BE2C (cell line): ENCODE measurements at regions not wholly inside any gene's neighbourhood (a gene's known extent, or its start where the extent isn't known, plus 50 kb on each side); places are given as distances from the start of the nearest gene placed in this dataset.

Experiments used
- DNase-seq: peaks from one replicate; pipeline ENCODE4 v3.0.0-alpha.2; 2020
- H3K27me3 ChIP-seq: fragments of 250-450 bp; sonication (Bioruptor Pico); 2 replicates; pipeline ENCODE4 v1.5.1; 2020; ENCODE audit warnings: mild to moderate bottlenecking
- H3K36me3 ChIP-seq: fragments of 250-450 bp; sonication (Bioruptor Pico); 2 replicates; pipeline ENCODE4 v1.5.1; 2020; ENCODE audit warnings: mild to moderate bottlenecking
- H3K4me1 ChIP-seq: fragments of 250-450 bp; sonication (Bioruptor Pico); 2 replicates; pipeline ENCODE4 v1.5.1; 2020
- H3K4me3 ChIP-seq: 2 replicates; pipeline ENCODE4 v1.5.1; 2011; ENCODE audit warnings: low read depth, low read length
- H3K9me3 ChIP-seq: fragments of 250-450 bp; sonication (Bioruptor Pico); 2 replicates; pipeline ENCODE4 v1.5.1; 2020
- TF ChIP-seq, protein P1 (sequence below): IDR thresholded peaks from 2 replicates; pipeline ENCODE4 v1.5.1; 2012; ENCODE audit warnings: mild to moderate bottlenecking, low read depth, low read length

DNA sequence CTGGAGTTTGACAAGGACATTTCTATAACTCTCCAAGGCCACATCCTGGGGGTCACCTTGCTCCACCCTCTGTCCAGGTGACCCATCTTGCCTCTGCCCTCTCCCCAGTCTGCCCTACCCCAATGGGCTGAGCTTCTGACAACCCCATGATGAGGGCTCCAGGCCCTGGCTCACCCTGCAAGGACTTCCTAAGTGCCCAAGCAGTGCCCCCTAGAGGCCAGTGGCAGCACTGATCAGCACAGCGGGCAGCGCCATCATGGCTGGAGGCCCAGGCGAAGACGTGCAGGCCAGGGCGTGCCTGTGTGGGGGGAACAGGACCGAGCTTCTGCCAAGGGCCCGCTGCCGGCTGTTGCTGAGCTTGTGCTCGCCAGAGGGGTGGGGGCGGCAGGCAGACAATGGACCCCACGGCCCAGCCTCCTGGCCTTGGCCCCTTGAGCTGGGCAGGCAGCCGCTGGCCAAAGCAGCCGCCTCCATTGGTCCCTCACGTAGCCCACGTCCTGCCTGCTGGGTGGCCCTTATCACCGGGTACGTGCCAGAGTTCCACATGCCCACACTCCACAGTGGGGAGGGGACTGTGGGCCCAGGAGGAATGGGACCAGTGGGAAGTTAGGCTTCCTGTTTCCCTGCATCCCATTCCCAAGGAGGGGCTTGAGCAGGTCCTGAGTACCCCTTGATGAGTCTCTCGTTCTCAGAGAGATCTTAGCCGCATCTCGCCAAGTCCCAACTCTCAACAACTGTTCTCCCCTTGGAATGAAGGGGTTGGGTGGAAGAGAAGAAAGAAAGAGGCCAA, 64.3 kb downstream of the MRPL14 start:
- TF ChIP-seq, protein P1, sequence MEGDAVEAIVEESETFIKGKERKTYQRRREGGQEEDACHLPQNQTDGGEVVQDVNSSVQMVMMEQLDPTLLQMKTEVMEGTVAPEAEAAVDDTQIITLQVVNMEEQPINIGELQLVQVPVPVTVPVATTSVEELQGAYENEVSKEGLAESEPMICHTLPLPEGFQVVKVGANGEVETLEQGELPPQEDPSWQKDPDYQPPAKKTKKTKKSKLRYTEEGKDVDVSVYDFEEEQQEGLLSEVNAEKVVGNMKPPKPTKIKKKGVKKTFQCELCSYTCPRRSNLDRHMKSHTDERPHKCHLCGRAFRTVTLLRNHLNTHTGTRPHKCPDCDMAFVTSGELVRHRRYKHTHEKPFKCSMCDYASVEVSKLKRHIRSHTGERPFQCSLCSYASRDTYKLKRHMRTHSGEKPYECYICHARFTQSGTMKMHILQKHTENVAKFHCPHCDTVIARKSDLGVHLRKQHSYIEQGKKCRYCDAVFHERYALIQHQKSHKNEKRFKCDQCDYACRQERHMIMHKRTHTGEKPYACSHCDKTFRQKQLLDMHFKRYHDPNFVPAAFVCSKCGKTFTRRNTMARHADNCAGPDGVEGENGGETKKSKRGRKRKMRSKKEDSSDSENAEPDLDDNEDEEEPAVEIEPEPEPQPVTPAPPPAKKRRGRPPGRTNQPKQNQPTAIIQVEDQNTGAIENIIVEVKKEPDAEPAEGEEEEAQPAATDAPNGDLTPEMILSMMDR: peak; percentile 63
- Histone ChIP-seq H3K4me1 (peaks cover 12% of the 10 kb centered on the region), H3K36me3 (no peaks in the 10 kb centered on the region), H3K27me3 (no peaks in the 10 kb centered on the region), H3K4me3 (no peak overlapping the region), H3K9me3 (no peaks in the 10 kb centered on the region; the same call in 1 of the 2 replicates)
- DNase-seq: peak; percentile 47

DNA sequence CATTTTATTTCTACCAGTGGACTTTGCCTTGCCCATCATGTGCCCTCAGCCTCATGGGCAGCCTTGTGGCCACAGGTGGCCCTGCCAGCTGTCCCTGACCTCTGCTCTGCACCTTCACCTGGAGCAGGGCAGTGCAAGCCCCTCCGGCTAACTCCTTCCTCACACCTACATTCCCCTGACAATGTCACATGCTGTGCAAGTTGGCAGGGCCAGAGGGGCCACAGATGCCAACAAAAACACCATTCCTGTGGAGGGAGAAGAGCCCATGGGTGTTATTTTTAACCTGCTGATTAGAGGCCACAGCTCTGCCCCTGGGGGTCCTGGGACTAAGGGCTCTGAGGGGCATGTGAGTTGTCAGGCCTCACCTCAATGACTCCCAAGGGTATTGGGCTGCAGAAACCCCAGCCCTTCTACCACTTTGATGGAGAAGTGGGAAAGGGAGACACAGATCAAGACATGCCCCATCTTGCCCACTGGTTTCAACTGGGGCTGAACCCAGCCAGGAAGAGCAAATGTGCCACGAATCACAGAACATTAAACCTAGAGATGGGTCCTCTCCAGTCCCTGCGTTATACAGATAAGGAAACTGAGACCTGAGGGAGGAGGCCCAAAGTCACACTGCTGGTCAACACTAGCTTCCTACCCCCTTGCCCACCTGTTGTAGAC, 65.0 kb downstream of the MRPL14 start:
- Histone ChIP-seq H3K9me3 (no peaks in the 10 kb centered on the region; the same call in 1 of the 2 replicates), H3K27me3 (no peaks in the 10 kb centered on the region), H3K4me3 (no peak overlapping the region), H3K4me1 (peaks cover 19% of the 10 kb centered on the region), H3K36me3 (no peaks in the 10 kb centered on the region)
- no peak for DNase-seq
- TF ChIP-seq, protein P1: no peak

GRCh38 chr6:44061375-44062104, 65.7 kb downstream of the MRPL14 start:
- no peaks in the 10 kb centered on the region; the same call in 1 of the 2 replicates for H3K9me3 ChIP-seq
- no peaks in the 10 kb centered on the region for H3K27me3 ChIP-seq
- TF ChIP-seq, protein P1: no peak
- H3K36me3 ChIP-seq: no peaks in the 10 kb centered on the region
- no peak overlapping the region for H3K4me3 ChIP-seq
- DNase-seq: no peak
- peaks cover 24% of the 10 kb centered on the region for H3K4me1 ChIP-seq

GRCh38 chr6:44060612-44061374, 66.5 kb downstream of the MRPL14 start:
- Histone ChIP-seq H3K27me3 (no peaks in the 10 kb centered on the region), H3K36me3 (no peaks in the 10 kb centered on the region), H3K4me1 (peaks cover 26% of the 10 kb centered on the region), H3K4me3 (no peak overlapping the region), H3K9me3 (no peaks in the 10 kb centered on the region; the same call in 1 of the 2 replicates)
- DNase-seq: no peak
- TF ChIP-seq, protein P1: no peak

DNA sequence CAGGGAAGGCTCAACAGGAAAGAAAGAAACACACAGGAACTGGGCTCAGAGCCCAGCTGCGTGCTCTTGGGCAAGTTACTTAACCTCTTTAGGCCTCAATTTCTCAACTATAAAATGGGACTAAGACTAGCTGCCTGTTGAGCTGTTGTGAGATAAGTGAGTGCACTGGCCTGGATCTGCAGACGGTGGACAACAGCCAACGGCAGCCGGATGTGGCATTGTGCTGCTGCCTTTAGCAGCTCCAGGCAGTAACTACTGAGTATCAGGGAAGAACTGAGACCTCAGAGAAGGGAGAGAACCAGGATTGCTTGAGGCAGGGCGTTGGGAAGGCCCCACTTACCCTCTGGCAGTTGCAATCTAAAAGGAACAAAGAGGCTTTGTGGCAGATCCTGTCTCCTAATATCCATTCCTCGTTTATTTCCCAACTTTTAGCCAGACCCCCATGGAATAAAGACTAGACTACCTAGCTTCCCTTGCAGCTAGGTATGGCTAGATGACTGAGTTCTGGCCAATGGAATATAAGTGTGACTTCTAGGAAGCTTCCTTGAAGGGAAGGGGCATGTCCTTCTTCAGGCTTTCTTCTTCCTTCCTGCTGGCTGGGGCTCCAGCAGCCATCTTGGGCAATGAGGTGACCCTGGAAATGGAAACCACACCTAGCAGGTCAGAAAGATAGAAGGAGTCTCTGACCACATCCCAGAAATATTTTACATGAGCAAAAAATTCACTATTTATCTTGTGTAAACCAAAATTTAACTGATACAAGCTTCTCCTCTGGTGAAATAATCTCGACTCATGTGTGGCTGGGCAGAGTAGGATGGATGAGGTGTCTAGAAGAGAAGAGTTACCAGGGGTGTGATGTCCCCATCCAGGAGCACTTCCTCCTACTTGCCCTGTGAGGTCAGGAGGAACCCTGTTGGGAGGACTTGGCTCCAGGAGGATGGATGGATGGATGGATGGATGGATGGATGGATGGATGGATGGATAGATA, 67.6 kb downstream of the MRPL14 start:
- H3K4me3 ChIP-seq: no peak overlapping the region

More for the DNA sequence above, 67.6 kb downstream of the MRPL14 start:
- peaks cover 32% of the 10 kb centered on the region for H3K4me1 ChIP-seq
- H3K27me3 ChIP-seq: no peaks in the 10 kb centered on the region
- DNase-seq: no peak
- no peaks in the 10 kb centered on the region for H3K36me3 ChIP-seq
- H3K9me3 ChIP-seq: no peaks in the 10 kb centered on the region; the same call in 1 of the 2 replicates
- TF ChIP-seq, protein P1: no peak
